COLO829 (cell line): ENCODE measurements at regions not wholly inside any gene's neighbourhood (a gene's known extent, or its start where the extent isn't known, plus 50 kb on each side); places are given as distances from the start of the nearest gene placed in this dataset.
"Not testable (repeated sequence)": the region's sequence is repeated elsewhere in the genome, so short reads cannot be mapped to it uniquely, and the experiment has no call there.

Source experiments
- DNase-seq: peaks from one replicate; pipeline ENCODE4 v3.0.0; 2012; ENCODE audit warnings: low spot score

DNA sequence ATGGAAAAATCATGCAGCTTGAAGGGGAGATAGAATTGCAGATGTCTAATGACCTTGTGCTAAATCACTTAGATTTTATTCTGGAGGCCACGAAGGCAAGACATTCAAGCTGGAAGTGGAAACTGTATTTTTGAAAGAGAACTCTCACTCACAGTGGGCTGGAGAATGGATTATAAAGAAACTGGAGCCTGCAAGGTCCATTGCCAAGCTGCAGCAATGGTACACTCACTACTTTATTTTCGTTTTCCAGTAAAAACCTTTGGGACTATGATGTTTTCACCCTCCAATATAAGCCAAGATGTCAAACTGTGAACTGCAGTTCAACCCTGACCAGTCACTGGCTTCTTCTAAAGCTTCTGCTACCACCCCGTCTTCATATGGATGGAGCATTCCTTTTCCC is 62.0 kb downstream of the SKIDA1 start:
- DNase-seq = no peak

GRCh38 chr10:21458126-21458871 is 67.2 kb downstream of the SKIDA1 start:
- no peak for DNase-seq

GRCh38 chr10:21456160-21456559 is 69.3 kb downstream of the SKIDA1 start:
- no peak for DNase-seq

GRCh38 chr10:21452203-21452602 is 73.3 kb downstream of the SKIDA1 start:
- DNase-seq = no peak

- DNase-seq = no peak
Measured at GRCh38 chr10:21449288-21449966, 76.1 kb downstream of the SKIDA1 start.

DNA sequence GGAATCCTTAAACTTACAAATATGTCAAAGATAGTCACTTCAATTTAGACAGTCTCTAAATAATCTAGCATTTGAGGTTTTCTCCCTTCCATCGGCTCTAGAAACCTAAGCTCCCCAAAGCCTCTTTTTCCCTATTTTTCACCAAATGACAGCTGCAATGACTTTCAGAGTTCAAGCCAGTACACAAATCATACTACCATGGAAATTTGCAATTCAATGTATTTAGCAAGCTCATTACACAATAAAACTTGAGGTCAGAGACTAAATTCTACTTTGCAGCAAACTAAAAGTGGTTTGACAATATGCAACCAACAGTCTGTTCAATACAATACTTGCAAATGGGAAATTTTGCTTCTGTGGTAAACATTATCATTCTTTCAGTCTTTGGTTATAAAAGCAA is 80.3 kb downstream of the SKIDA1 start:
- DNase-seq = no peak

DNA sequence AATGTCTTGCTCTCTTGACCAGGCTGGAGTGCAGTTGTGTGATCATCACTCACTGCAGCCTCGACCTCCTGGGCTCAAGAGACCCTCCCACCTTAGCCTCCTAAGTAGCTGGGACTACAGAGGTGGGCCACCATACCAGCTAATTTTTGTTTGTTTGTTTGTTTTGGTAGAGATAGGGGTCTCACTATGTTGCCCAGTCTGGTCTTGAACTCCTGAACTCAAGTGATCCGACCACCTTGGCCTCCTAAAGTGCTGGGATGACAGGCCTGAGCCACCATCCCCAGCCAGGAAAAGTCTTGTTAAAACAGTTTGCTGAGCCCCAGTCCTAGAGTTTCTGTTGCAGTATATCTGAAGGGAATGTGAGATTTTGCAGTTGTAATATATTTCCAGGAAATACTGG is 83.9 kb downstream of the SKIDA1 start:
- no peak for DNase-seq

GRCh38 chr10:21438914-21439313 is 86.6 kb downstream of the SKIDA1 start:
- DNase-seq = not testable (repeated sequence)

- no peak for DNase-seq
Measured at GRCh38 chr10:21437770-21438382, 87.6 kb downstream of the SKIDA1 start.

GRCh38 chr10:21432266-21432665 is 93.2 kb downstream of the SKIDA1 start:
- no peak for DNase-seq

- DNase-seq = no peak
Measured at GRCh38 chr10:21431799-21432198, 93.7 kb downstream of the SKIDA1 start.

DNA sequence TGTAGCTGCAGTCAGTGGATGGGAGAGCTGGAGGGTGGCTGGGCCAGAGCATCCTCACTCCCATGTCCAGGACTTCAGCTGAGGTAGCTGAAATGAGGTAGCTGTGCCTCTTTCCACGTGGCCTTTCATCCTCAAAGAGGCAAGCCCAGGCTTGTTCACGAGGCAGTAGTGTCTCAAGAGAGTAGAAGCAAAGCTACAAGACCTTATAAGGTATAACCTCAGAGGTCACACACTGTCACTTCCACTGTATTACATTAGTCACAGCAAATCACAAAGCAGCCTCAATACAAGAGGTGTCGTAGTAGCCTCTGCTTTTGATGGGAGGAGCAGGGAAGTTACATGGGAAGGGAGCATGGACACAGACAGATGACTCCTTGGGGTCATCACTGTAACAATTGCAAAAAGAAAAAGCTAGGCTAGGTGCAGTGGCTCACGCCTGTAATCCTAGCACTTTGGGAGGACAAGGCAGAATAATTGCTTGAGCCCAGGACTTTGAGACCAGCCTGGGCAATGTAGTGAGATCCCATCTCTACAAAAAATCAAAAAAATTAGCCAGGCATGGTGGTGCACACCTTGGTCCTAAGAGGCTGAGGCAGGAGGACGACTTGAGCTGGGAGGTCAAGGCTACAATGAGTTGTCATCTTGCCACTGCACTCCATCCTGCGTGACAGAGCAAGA is 97.5 kb downstream of the SKIDA1 start:
- no peak for DNase-seq

- no peak for DNase-seq
Measured at GRCh38 chr10:21424459-21424861, 101.0 kb downstream of the SKIDA1 start.

DNA sequence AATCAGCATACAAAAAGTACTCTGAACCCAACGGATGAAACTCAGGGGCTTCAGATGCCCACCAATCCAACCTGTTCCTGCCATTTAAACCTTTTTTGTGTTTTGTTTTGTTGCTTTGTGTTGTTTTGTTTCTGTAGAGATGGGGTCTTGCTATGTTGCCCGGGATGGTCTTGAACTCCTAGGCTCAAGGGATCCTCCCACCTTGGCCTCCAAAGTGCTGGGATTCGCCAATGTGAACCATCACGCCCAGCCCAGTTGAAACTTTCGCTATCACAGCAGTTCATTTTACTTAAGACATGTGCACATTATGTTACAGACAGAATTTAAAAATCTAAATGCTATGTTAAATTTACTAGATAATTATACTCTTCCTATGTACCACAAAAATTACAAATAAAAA is 101.6 kb downstream of the SKIDA1 start:
- no peak for DNase-seq

DNA sequence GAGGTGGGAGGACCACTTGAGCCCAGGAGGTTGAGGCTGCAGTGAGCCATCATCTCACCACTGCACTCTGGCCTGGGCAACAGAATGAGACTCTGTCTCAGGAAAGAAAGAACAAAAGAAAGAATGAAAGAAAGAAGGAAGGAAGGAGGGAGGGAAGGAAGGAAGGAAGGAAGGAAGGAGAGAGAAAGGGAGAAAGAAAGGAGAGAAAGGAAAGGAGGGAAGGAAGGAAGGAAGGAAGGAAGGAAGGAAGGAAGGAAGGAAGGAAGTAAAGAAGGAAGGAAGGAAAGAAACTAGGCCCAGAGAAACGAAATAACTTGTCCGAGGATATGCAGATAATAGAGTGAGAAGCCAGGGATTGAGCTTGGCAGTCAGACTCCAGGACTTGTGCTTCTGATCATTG is 102.1 kb downstream of the SKIDA1 start:
- no peak for DNase-seq

DNA sequence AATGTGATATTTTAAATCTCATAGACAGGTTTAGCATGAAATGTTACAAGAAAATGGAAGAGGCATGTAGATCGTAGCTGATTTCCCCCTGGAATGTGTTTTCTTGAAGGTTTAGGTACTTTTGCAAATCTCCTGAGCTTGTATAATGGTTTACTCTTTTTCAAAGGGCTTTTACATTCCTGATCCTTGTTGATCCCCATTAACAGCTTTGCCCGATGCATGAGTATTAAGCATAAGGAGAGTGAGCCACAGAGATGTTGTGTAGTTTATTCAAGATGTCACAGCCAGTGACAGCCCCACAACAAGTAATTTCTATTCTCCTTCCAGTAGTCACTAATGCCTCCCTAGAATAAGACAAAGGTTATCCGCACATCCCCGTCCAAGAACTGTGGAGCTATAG is 103.7 kb downstream of the SKIDA1 start:
- no peak for DNase-seq

GRCh38 chr10:21421016-21421415 is 104.5 kb downstream of the SKIDA1 start:
- no peak for DNase-seq

DNA sequence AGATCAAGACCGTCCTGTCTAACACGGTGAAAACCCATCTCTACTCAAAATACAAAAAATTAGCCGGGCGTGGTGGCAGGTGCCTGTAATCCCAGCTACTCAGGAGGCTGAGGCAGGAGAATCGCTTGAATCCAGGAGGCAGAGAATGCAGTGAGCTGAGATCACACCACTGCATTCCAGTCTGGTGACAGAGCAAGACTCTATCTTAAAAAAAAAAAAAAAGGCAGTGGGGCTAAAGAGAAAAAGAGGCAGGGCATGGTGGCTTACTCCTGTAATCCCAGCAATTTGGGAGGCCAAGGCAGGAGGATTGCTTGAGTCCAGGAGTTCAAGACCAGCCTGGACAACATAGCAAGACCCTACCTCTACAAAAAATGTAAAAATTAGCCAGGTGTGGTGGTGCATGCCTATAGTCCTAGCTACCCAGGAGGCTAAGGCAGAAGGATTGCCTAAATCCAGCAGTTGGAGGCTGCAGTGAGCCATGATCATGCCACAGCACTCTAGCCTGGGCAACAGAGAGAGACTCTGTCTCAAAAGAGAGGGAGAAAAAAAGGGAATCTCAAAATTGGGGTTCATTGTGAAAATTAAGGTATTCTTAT is 106.4 kb downstream of the SKIDA1 start:
- DNase-seq = not testable (repeated sequence)

DNA sequence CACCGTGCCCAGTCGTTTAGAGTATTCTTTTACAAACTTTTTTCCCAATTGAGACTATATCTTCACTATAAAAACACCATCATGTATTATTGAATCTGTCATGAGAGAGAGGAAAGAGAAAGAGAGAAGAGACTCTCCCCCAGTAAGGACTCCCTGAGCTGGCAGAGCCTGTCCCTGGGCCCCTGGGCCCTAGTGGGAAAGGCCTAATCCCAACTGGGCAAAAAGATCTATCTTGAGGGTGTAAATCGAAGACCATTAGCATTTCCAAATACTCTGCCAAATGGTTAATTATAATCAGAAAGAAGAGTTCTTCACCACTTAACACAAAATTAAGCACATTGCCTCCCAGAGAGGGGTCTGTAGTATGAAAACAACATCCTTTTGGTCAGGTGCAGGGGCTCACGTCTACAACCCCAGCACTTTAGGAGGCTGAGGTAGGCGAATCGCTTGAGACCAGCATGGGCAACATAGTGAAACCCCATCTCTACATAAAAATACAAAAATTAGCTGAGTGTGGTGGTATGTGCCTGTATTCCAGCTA is 108.2 kb downstream of the SKIDA1 start:
- DNase-seq = no peak

DNA sequence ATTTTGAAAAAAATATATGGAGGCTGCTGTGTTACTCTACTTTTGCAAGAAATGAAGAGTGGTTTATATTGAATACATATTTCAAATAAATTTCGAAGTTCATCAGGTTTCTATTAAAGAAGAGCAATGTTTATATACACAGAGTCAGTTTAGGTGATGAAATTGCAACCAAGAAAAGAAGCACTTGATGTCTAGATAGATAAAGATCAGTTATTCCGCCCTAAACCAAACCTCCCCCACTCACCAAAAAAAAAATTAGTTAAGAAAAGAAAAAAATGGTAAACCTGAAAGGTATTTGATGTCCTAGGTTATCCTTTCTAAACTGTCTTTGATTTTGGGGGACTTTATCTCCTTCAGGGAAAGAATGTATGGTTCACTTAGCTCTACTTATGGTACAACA is 111.8 kb downstream of the SKIDA1 start:
- DNase-seq = no peak

DNA sequence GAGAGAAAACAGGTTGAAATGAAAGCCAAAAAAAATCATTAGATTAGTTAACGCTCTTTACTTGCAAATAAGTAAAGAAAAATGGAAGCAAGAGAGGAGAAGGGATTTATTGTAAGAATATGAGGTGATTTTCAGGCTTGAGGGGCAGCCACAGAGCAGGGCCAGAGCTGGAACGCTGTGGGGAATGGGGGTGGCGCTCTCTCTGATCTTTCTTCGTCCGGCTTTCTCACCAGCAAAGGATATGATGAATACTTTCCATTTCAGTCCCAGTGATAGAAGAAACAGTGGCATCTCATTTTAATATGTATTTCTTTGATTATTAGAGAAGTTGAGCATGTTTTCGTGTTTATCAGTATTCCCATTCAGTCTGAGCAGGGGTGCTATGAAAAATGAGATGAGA is 112.2 kb downstream of the SKIDA1 start:
- no peak for DNase-seq

GRCh38 chr10:21406595-21407193 is 118.8 kb downstream of the SKIDA1 start:
- DNase-seq = no peak
